IPS-20b (cell line): ENCODE measurements at regions not wholly inside any gene's neighbourhood (a gene's known extent, or its start where the extent isn't known, plus 50 kb on each side); places are given as distances from the start of the nearest gene placed in this dataset.

Source experiments
- H3K27ac ChIP-seq: one replicate; pipeline ENCODE4 v1.5.1; 2013; ENCODE audit warnings: low read length
- H3K27me3 ChIP-seq: 2 replicates; pipeline ENCODE4 v1.6.1; 2013; ENCODE audit warnings: mild to moderate bottlenecking, low read length, inconsistent platforms; ENCODE audit not compliant: insufficient read depth
- H3K36me3 ChIP-seq: 2 replicates; pipeline ENCODE4 v1.6.1; 2013; ENCODE audit warnings: low read depth, mild to moderate bottlenecking, inconsistent platforms, low read length, moderate library complexity; ENCODE audit not compliant: insufficient read depth
- H3K4me1 ChIP-seq: 2 replicates; pipeline ENCODE4 v1.6.1; 2013; ENCODE audit warnings: mild to moderate bottlenecking, control low read depth, inconsistent platforms, low read length, moderate library complexity; ENCODE audit not compliant: insufficient read depth
- H3K4me3 ChIP-seq: 2 replicates; pipeline ENCODE4 v1.5.1; 2013; ENCODE audit warnings: mild to moderate bottlenecking, low read length, inconsistent platforms
- H3K9ac ChIP-seq: 2 replicates; pipeline ENCODE4 v1.6.1; 2013; ENCODE audit warnings: low read depth, mild to moderate bottlenecking, inconsistent platforms, low read length, moderate library complexity
- H3K9me3 ChIP-seq: 2 replicates; pipeline ENCODE4 v1.6.1; 2013; ENCODE audit warnings: mild to moderate bottlenecking, low read depth, low read length, inconsistent platforms; ENCODE audit not compliant: insufficient read depth

DNA sequence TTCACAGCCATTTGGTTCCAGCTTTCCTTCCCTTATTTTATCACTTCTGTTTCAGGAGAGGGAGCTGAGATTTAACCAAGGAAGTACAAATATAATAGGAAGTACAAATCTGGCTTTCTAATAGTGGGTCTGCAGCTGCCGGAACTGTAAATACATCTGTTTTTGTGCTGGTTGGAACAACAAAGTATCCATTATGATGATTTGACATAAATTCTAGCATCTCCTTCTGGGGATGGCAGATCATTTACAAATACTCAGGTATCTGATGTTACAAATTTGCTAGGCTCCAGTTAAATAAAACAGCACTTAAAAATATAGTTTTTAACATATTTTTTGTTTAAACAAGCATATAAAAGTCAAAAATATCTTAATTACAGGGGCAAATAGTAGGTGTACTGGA, 131.3 kb upstream of the SMIM21 start:
- H3K9me3 ChIP-seq, result no peaks in the 10 kb centered on the region
- no peak overlapping the region for H3K9ac ChIP-seq
- no peaks in the 10 kb centered on the region for H3K36me3 ChIP-seq
- no peak overlapping the region for H3K27ac ChIP-seq
- no peak overlapping the region for H3K4me3 ChIP-seq
- H3K4me1 ChIP-seq, result peaks cover 7% of the 10 kb centered on the region; the same call in 1 of the 2 replicates
- H3K27me3 ChIP-seq, result no peaks in the 10 kb centered on the region

- Histone ChIP-seq H3K27ac (no peak overlapping the region), H3K27me3 (no peaks in the 10 kb centered on the region), H3K9ac (no peak overlapping the region)
Observed at GRCh38 chr18:75556841-75557240, 129.3 kb upstream of the SMIM21 start.

DNA sequence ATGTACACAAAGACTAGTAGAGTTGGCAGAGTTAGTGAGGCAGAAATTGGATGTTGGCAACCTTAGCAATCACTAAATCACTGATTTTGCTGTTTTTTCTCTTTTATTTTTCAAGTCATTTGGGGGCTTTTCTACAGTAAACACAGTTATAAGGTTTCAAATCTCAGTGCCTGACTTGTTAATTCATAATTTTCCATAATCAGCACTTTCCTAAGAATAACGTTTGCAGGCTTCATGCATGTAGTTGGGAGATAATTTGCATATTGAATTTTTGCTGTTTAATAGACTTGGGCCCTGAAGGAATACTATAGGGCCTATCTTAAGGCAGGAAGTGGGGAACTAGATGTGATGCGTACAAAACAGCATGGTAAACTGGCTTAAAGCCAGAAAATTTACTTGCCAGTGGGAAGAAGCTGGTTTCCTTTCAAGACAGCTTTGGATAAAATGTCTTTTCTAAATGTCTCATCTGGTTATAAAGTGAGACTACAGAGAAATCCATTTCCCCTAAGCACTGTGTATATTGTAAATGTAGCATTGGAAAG, 127.2 kb upstream of the SMIM21 start:
- no peak overlapping the region for H3K27ac ChIP-seq
- peaks cover 10% of the 10 kb centered on the region; the same call in 1 of the 2 replicates for H3K4me1 ChIP-seq
- H3K9ac ChIP-seq, result no peak overlapping the region
- no peaks in the 10 kb centered on the region for H3K9me3 ChIP-seq
- H3K27me3 ChIP-seq, result no peaks in the 10 kb centered on the region
- no peaks in the 10 kb centered on the region for H3K36me3 ChIP-seq
- H3K4me3 ChIP-seq, result no peak overlapping the region

More at GRCh38 chr18:75556841-75557240, 129.3 kb upstream of the SMIM21 start:
- Histone ChIP-seq H3K4me3 (no peak overlapping the region), H3K9me3 (no peaks in the 10 kb centered on the region), H3K36me3 (no peaks in the 10 kb centered on the region), H3K4me1 (peaks cover 10% of the 10 kb centered on the region; the same call in 1 of the 2 replicates)

DNA sequence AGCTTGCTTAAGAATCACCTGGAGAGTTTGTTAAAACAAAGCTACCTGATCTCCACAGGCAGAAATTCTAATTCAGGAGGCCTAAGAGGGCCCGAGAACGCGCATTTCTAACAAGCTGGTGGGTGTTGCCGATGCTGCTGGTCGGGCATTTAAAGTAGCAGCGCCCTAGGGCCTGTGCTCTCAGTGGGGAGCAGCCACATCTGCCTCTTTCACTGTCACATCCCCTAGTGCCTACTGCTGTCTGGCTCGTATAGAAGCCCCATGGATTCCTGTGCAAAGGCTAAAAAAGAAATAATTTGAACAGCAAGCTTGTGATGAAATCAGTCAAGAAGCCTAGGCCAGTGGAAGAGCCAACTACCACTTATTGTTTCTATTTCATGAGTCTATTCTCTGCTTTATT, 126.7 kb upstream of the SMIM21 start:
- Histone ChIP-seq H3K9me3 (no peaks in the 10 kb centered on the region), H3K4me1 (peaks cover 10% of the 10 kb centered on the region; the same call in 1 of the 2 replicates), H3K9ac (no peak overlapping the region), H3K27ac (no peak overlapping the region), H3K4me3 (0 out of 2 replicates have a peak overlapping the region, but pooled peaks have one; percentile 14), H3K36me3 (no peaks in the 10 kb centered on the region), H3K27me3 (no peaks in the 10 kb centered on the region)

DNA sequence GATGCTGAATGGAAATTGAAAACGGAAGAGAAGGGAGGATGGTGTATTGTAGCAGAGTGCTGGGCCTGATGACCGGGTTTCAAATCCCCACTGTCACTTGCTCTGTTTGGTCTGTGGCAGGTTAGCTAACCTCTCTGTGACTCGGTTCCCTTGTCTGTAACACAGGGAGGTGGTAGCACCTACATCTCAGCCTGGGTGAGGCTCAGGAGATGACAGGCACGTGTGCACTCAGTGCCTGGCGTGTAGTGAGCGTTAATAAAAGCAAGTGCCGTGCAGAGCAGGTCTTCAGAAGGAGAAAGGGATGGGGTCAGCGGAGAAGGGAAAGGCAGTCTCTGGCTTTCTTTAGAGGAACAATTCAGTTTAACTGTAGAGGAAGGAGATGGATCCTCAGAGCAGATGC, 125.5 kb upstream of the SMIM21 start:
- Histone ChIP-seq H3K27me3 (no peaks in the 10 kb centered on the region), H3K36me3 (no peaks in the 10 kb centered on the region), H3K9ac (no peak overlapping the region), H3K4me3 (no peak overlapping the region), H3K9me3 (no peaks in the 10 kb centered on the region), H3K27ac (no peak overlapping the region), H3K4me1 (peaks cover 10% of the 10 kb centered on the region; the same call in 1 of the 2 replicates)

DNA sequence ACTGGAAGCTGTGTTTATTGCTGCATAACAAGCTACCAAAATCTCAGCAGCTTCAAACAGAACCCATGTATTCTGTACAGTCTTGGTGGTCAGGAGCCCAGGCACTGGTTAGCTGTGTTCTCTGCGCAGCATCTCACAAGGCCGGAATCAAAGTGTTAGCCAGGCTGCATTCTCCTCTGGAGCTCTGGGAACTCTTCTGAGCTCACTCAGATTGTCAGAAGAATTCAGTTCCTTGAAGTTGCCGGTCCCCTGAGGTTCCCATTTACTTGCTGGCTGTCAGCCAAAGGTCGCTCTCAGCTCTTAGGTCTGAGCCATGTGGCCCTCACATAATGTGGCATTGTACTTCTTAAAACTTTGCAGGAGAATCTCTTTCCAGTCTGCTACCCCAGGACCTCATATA, 123.6 kb upstream of the SMIM21 start:
- H3K27ac ChIP-seq, result no peak overlapping the region
- H3K4me1 ChIP-seq, result peaks cover 10% of the 10 kb centered on the region; the same call in 1 of the 2 replicates
- H3K4me3 ChIP-seq, result no peak overlapping the region
- no peaks in the 10 kb centered on the region for H3K36me3 ChIP-seq
- no peaks in the 10 kb centered on the region for H3K9me3 ChIP-seq
- H3K27me3 ChIP-seq, result no peaks in the 10 kb centered on the region
- H3K9ac ChIP-seq, result no peak overlapping the region

DNA sequence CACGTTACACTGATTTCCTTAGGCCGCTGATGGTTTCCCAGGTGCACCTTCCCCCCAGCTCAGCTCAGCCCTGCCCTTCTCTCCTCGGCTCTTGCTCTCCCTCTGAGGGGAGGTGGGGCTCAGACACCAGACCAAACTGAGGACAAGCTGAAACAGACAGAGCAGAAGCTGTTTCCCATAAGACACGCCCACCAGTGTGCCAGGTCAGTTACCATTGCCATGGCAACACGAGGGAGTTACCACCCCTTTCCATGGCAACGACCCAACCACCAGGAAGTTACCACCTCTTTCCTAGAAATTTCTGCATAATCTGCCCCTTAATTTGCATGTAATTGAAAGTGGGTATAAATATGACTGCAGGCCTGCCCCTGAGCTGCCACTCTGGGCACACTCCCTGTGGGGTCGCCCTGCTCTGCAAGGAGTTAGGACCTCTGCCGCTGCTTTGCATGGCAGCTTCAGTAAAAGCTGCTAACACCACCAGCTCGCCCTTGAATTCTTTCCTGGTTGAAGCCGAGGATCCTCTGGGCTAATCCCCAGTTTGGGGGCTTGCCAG, 120.9 kb upstream of the SMIM21 start:
- Histone ChIP-seq H3K27me3 (no peaks in the 10 kb centered on the region), H3K27ac (no peak overlapping the region), H3K9ac (no peak overlapping the region), H3K9me3 (no peaks in the 10 kb centered on the region), H3K4me1 (no peaks in the 10 kb centered on the region), H3K4me3 (no peak overlapping the region), H3K36me3 (no peaks in the 10 kb centered on the region)

DNA sequence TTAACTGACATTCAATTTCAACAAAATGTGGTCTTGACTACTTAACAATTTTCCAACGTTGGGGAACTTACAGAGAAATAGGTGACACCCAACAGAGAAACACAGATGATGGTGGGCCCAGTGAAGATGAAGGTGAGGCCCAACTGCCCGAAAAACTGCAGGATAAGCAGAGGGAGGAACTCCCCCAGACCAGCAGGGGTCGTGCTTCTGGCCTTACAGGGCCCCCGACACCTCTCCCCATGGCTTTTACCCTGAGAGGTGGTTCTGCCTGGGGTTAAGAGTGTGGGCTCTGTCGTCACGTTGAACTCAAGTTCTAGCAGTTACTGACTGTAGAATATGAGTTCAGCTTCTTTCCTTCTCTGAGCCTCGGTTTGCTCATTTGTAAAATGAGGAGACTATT, 119.5 kb upstream of the SMIM21 start:
- Histone ChIP-seq H3K4me1 (no peaks in the 10 kb centered on the region), H3K9me3 (no peaks in the 10 kb centered on the region), H3K4me3 (no peak overlapping the region), H3K27me3 (no peaks in the 10 kb centered on the region), H3K9ac (no peak overlapping the region), H3K27ac (no peak overlapping the region), H3K36me3 (no peaks in the 10 kb centered on the region)

GRCh38 chr18:75545189-75545588, 117.7 kb upstream of the SMIM21 start:
- Histone ChIP-seq H3K4me1 (no peaks in the 10 kb centered on the region), H3K36me3 (no peaks in the 10 kb centered on the region), H3K27ac (no peak overlapping the region)

DNA sequence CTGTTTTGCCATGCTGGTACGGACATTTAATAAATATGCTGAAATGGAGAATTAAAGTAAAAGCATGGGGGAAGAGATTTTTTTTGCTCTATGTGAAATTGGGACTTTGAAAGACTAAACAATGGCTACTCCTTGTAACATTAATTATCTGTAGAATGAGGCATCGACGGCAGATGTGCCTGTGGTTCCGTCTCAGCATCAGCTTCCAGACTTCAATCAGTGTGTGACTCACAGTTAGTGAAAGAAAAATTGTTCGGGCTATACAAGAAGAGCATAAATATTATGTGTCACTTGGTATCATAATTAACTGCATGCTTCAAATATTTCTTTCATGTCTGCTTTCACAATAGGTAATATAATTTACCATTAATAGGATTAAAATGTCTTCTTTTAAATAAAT, 117.0 kb upstream of the SMIM21 start:
- Histone ChIP-seq H3K9me3 (no peaks in the 10 kb centered on the region), H3K36me3 (no peaks in the 10 kb centered on the region), H3K27ac (no peak overlapping the region), H3K9ac (no peak overlapping the region), H3K4me1 (no peaks in the 10 kb centered on the region), H3K27me3 (no peaks in the 10 kb centered on the region), H3K4me3 (no peak overlapping the region)

More at GRCh38 chr18:75545189-75545588, 117.7 kb upstream of the SMIM21 start:
- no peak overlapping the region for H3K9ac ChIP-seq
- H3K9me3 ChIP-seq, result no peaks in the 10 kb centered on the region
- no peak overlapping the region for H3K4me3 ChIP-seq
- H3K27me3 ChIP-seq, result no peaks in the 10 kb centered on the region

DNA sequence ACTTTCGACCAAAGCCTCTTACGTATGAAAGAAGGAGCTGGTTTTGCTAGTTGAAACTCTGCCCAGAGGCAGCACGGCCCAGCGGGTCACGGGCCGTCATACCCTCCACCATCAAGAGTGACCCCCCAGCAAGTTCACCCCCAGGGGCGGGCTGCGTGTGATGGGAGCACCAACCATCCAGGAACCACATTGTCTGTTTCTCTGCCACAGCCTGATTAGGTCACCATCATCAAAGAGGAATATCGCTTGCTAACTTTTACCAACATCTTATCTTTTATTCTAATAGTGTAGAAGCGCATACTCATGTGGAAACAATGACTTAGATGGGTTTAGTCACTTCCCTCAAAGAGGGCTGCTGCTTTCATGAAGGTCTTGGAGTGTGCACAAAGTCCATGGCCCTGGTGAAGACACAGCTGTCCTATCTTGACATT, 116.6 kb upstream of the SMIM21 start:
- H3K4me1 ChIP-seq, result no peaks in the 10 kb centered on the region
- H3K9ac ChIP-seq, result no peak overlapping the region
- H3K36me3 ChIP-seq, result no peaks in the 10 kb centered on the region
- H3K27ac ChIP-seq, result no peak overlapping the region
- H3K4me3 ChIP-seq, result no peak overlapping the region
- no peaks in the 10 kb centered on the region for H3K9me3 ChIP-seq
- H3K27me3 ChIP-seq, result no peaks in the 10 kb centered on the region

GRCh38 chr18:75538727-75539126, 111.2 kb upstream of the SMIM21 start:
- Histone ChIP-seq H3K36me3 (no peaks in the 10 kb centered on the region), H3K9ac (no peak overlapping the region), H3K4me3 (no peak overlapping the region), H3K4me1 (no peaks in the 10 kb centered on the region), H3K27ac (no peak overlapping the region), H3K27me3 (no peaks in the 10 kb centered on the region), H3K9me3 (no peaks in the 10 kb centered on the region)
